Retinal pigment epithelial cell (primary cell): ENCODE measurements at regions not wholly inside any gene's neighbourhood (a gene's known extent, or its start where the extent isn't known, plus 50 kb on each side); places are given as distances from the start of the nearest gene placed in this dataset.

Experiments used
- DNase-seq: peaks from one replicate; pipeline ENCODE4 v3.0.0-alpha.2; 2010; ENCODE audit warnings: low read depth
- H3K4me3 ChIP-seq: 2 replicates; pipeline ENCODE4 v1.5.1; 2011; ENCODE audit warnings: mild to moderate bottlenecking, low read length, control low read depth, moderate library complexity
- TF ChIP-seq, protein P1 (sequence below): conservative IDR thresholded peaks from 2 replicates; pipeline ENCODE4 v1.5.1; 2011; ENCODE audit warnings: low read depth, low read length, control low read depth, inconsistent platforms

DNA sequence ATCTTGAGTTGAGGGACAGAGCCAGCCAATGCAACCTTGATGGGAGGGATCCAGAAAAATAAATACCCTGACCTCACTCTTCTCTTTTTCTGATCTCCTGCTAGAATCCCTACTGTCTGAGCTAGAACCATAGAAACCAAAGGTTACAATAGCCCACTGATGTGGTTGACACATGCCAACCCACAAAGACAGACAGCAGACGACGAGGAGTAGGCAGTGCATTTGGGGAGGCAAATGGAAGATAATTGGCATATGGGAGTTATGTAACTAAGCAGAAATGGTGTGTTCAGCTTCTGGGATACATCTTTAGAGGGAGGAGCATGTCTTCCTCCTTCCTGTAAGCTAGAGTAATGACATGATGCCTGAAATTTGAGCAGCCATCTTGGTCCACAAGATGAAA lies 171.7 kb upstream of the FGGY start:
- H3K4me3 ChIP-seq: no peak overlapping the region
- DNase-seq: no peak
- TF ChIP-seq, protein P1, sequence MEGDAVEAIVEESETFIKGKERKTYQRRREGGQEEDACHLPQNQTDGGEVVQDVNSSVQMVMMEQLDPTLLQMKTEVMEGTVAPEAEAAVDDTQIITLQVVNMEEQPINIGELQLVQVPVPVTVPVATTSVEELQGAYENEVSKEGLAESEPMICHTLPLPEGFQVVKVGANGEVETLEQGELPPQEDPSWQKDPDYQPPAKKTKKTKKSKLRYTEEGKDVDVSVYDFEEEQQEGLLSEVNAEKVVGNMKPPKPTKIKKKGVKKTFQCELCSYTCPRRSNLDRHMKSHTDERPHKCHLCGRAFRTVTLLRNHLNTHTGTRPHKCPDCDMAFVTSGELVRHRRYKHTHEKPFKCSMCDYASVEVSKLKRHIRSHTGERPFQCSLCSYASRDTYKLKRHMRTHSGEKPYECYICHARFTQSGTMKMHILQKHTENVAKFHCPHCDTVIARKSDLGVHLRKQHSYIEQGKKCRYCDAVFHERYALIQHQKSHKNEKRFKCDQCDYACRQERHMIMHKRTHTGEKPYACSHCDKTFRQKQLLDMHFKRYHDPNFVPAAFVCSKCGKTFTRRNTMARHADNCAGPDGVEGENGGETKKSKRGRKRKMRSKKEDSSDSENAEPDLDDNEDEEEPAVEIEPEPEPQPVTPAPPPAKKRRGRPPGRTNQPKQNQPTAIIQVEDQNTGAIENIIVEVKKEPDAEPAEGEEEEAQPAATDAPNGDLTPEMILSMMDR: no peak

DNA sequence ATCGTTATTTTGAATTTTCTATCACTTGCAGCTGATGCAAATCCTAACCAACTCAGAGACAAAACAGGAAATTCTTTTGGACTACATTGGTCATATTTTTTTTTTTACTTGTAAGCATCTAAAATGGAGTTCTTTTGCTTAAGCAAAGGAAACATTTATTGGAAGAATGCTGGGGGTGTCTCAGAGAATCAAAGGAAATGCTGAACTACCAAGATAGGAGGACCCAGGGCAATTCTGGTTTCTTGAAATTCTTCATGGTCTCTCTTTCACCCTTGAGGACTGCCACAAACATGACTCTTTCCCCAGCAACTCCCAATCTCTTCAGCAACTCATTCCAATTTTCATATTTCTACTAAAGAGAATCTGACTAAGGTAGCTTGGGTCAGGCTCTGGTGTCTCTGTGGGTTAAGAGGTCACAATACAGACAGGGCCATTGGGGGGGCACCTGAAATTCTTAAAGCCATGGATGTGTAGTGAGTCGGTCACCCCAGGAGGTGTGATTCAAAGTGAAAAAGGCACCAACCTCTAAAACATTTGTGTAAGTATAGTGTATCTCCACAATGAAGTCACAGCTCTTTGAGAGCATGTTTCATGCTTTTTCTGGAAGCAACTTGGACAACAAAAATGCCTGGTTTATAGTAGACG lies 171.1 kb upstream of the FGGY start:
- no peak overlapping the region for H3K4me3 ChIP-seq
- TF ChIP-seq, protein P1: no peak
- no peak for DNase-seq

DNA sequence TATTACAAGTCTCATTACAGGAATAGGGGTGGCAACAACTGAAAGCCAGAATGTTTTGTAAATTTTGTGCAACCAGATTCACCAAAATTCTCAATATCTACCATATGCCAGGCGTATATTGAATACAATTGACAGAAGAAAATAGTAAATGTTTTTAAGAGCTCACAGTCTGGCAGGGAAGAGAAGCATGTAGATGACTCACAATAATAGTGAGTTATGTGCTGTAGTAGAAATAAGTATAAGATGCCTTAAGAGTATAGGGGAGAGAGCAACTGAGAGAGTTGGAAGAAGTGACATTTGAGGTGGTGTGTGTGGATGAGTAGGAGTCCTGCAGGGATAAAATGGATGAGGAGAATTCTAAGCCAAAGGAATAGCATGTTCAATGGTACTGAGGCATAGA lies 170.5 kb upstream of the FGGY start:
- TF ChIP-seq, protein P1: no peak
- H3K4me3 ChIP-seq: no peak overlapping the region
- no peak for DNase-seq

DNA sequence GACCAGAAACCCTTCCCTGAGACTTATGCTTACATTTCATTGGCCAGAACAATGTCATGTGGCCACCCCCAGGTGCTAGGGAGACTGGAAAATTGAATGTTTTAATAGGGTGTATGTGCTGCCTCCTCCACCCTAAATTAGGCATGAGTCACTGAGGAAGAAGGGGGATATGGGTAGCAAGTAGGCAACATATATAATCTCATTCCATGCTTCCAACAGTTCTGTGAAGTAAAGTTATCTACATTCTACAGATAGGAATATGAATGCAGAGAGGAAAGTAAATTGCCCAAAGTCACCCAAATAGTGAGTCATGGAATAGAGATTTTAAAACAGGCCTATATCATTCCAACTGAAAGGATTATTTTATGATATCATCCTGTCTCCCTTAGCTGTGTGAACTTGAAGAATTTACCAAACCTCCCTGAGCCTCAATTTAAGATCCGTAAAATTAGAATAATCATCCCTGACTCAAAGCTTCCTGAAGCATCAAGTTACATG lies 168.6 kb upstream of the FGGY start:
- H3K4me3 ChIP-seq: no peak overlapping the region
- no peak for DNase-seq
- TF ChIP-seq, protein P1: no peak

DNA sequence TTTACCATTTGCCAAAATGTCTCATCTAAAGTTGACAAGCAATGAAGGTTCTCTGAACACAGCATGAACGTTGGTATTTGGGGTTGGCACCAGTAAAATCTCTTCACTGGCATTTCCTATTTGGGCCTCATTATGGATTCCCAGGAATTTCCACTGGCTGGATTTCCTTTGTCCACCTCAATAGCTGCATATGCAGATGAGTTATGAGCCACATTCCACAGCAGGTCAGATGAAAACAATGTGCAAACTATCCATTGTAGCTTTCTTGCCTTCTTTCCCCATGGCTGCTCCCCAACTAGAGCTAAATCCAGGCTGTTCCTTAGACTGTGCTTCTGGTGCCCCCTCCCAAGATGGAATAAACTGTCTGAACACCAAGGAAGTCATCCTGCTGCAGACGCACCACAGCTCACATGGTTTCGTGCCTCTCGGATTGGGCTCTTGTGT lies 168.1 kb upstream of the FGGY start:
- peak; percentile 73 for DNase-seq

DNA sequence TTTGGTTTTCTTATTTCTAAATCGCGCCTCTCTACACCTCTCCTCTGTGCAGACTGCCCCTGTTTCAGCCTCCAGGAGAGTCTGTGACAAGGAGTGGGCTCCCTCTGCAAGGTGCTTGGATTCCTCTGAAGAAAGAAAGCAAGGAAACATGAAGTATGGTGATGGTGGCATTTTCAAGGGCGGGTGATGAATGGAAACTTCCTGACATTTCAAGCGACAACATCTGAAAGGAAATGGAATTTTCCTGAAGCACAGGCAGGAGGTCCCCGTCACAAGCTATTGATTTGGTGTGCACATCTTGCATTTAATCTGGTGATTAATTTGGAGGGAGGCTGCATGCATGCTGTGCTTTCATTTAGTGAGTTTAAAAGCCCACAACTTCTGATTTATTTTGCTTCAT lies 164.6 kb upstream of the FGGY start:
- H3K4me3 ChIP-seq: no peak overlapping the region
- TF ChIP-seq, protein P1: no peak
- no peak for DNase-seq

More for the DNA sequence above, 168.1 kb upstream of the FGGY start:
- TF ChIP-seq, protein P1: no peak
- no peak overlapping the region for H3K4me3 ChIP-seq

DNA sequence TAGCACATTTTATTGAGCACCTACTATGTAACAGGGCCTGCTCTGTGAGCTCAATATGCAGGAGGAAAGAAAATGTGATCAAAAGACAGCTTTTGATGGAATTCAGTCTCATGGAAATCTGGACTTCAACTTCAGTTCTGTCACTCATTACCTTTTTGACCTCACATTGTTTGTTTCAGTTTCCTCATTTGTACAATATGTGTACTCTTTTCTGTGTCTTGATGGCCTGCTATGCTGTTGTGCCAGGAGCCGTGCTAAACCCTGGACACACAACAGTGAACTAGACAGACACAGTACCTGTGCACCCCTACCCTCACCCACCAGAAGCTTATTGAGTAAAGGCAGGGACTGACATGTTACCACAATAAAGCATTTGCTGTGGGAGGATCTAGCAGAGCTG lies 162.9 kb upstream of the FGGY start:
- no peak overlapping the region for H3K4me3 ChIP-seq
- DNase-seq: no peak
- TF ChIP-seq, protein P1: no peak
